ENCODE measurements at regions not wholly inside any gene's neighbourhood (a gene's known extent, or its start where the extent isn't known, plus 50 kb on each side); places are given as distances from the start of the nearest gene placed in this dataset.

- DNase-seq (ENCODE audit: low read depth in 2 of 2): no peak
Measured at GRCh38 chr19:30667227-30667626, 295.0 kb downstream of the ZNF536 start.

DNA sequence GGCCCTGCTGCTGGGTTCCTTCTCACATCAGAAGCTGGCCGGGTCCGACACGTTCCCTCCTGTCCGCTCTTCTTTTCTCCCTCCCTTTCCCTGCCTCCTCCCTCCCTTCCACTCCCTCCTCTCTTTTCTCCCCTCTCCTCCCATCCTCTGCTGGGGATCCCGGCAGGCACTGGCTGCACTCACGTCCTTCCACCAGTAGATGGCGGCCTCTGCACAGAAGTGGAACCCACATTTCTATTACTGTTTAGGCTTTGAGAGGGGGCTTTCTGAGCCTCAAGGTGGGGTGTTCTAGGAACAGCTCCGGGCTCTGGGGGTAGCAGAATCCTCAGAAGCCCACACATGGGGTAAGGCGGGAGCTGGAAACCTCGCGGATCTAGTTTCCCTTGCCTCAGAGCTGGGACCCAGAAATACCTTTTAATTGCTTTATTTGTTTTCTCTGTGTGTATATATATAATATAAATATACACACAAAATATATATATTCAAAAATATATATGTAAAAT is 294.2 kb downstream of the ZNF536 start:
- peak in 1 of 2 donors; percentile 7 for DNase-seq (ENCODE audit: low read depth in 2 of 2)

- DNase-seq (ENCODE audit: low read depth in 2 of 2): no peak
Measured at GRCh38 chr19:30665449-30665848, 293.3 kb downstream of the ZNF536 start.

DNA sequence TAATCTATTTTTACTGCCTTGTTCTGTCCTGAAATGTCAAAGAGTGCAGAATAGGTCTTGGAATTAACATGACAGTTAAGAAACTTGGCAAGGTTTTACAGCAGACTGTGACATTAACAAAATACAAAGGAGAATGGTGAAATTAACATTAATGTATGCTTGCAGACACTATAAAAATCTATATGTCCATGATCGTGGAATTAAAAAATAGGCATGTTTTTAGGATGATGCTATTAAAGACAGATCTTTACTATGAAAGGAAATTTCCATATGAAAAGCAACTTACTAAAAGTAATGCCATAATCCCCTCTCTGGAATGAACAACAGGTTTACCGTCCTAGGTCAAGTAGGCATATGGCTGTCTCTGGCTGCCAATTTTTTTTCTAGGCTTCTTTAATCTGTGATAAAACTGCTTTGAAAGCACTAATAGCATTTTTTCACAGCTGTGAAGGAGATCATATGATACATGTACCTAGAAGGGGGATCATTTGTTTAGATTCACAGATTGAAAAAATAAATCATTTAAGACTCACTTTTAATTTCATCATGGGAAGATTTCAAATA is 291.5 kb downstream of the ZNF536 start:
- DNase-seq (ENCODE audit: low read depth in 2 of 2): no peak

GRCh38 chr19:30662211-30662861 is 290.2 kb downstream of the ZNF536 start:
- DNase-seq (ENCODE audit: low read depth in 2 of 2): no peak

DNA sequence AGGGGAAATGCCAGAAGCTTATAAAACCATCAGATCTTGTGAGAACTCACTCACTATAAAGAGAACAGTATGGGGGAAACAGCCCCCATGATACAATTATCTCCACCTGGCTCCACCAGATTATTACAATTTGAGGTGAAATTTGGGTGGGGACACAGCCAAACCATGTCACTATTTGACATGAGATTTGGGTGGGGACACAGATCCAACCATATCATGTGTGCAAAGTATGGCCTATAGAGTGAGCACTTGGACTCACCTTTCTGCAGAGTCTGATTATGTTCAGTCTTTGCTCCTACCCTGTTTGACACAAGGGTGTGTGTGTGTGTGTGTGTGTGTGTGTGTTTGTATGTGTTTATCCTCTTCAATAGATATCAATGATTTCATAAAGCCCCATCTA is 287.5 kb downstream of the ZNF536 start:
- no peak for DNase-seq (ENCODE audit: low read depth in 2 of 2)

DNA sequence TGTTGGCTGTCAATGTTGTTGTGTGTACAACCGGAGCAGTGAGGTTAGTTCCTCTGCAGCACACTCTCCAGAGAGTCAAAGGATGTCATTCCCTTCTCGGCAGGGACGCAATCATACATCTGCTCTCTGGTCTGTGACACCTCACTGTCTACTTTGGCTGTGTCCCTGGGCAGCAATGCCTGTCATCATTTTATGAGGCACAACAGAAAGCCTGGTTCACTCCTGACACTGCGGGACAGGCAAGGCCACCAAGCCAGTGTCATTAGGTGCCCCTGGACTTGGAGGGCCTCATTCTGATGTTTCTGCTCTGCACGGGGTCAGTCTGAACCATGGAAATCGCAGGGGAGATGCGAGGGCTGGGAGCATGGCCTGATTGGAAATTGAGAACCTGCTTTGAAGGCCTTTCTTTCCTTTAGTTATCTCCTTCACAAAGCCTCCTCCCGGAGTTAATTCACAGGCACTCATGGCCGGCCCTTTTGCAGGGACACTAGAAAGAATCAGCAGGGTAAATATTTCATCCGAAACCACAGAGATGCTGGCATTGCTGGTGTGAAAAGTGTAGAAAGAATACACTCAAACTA is 284.4 kb downstream of the ZNF536 start:
- no peak for DNase-seq (ENCODE audit: low read depth in 2 of 2)

DNA sequence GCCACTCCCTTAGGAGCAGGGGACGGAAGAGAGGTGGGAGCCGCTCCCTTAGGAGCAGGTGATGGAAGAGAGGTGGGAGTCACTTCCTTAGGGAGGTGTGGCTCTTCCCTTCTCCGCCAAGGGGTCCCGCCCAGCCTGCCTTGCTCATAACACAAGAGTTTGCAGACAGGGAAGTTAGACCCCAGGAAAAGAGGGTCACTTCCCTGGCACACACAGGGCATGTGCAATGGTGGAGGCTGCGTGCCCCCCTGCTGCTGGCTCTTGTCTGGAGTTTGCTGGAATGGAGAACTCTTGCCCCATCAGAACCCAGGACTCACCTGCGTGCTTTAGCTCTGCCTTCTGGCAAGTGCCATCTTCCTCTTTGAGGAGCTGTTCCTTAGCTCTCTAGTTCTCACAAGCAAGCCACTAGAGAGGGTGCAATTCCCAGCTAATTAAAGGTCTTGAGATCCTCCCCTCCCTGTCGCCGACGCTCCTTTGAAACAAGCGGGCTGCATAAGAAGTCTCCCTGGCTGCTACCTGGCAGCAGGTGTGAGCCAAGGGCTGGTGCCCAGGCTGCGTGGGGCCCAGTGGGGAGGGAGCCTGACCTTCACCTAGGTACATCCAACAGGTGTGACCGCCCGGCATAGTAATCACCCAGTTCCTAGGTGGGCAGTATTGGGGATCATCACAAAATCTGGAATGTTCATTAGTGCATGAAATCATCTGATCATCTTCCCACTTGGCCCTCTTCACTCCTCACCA is 281.6 kb downstream of the ZNF536 start:
- DNase-seq (ENCODE audit: low read depth in 2 of 2): no peak

DNA sequence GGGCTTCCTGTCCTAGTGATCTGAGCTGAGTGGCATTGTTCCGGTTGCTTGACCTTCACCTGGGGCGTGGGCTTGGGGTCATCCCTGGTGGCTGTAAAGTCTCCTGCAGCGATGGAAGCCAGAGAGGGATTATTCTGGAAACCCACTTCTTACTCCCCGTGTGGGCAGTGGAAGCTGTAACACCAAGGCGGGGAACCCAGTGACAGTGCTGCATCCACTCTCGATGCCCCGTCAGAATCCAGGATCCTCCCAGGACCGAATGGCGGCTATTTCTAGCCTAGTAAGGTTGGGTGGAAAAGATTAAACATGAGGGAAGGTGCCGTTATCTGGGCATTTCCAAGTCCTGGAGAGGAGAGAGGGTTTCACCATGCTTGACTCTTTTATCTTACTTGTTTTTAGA is 280.6 kb downstream of the ZNF536 start:
- DNase-seq (ENCODE audit: low read depth in 2 of 2): no peak

GRCh38 chr19:30651691-30652090 is 279.5 kb downstream of the ZNF536 start:
- no peak for DNase-seq (ENCODE audit: low read depth in 2 of 2)

DNA sequence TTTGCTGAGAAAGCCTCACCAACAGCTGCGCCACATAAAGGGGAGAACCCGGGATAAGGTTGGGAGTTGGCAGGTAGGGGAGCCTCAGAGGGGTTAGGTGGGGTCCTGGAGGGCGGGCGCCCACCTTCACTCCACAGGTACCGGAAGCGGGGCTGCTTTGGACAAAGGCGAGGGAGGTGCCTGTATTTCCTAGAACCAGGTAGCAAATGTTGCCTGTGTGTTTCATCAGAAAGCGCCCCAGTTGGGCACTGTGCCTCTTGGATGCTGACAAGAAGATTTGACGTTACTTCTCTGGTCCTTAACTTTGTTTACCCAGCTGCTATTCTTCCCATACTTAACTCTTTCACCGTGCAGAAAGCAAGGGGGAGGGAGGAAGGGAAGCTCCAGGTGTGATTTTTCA is 278.9 kb downstream of the ZNF536 start:
- DNase-seq (ENCODE audit: low read depth in 2 of 2): no peak

DNA sequence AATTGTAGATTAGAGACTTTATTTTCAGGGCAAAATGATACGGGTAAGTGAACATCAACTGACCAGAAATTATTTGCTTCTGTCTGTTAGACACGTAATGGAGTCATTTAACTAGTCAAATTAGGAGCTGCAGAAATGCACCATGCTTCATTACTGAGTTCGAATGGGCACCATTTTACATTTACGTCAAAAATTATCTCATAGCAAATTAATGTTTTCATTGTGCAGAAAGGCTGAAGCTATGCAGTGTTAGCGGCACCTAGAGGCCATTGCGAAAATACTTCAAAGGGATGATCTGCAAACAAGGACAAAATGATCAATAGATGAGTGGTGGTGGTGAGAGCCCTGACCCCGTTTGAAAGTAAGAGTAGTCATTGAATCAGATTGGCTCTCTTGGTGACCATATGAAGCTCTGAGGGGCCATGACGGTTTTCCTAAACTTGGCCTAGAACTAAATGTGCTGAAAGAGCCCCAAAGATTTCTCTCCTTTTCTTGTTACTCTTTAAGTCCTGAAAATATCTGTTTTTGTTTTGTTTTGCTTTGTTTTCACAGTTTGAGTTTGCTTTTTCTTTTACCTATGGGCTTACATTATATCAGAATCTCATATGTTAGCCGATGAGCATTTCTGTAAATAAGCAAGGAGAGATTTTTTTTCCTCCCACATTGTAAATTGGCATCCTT is 277.9 kb downstream of the ZNF536 start:
- no peak for DNase-seq (ENCODE audit: low read depth in 2 of 2)

GRCh38 chr19:30648866-30649862 is 277.0 kb downstream of the ZNF536 start:
- no peak for DNase-seq (ENCODE audit: low read depth in 2 of 2)

GRCh38 chr19:30647891-30648720 is 275.9 kb downstream of the ZNF536 start:
- DNase-seq (ENCODE audit: low read depth in 2 of 2): no peak

- no peak for DNase-seq (ENCODE audit: low read depth in 2 of 2)
Measured at GRCh38 chr19:30646806-30647205, 274.6 kb downstream of the ZNF536 start.

GRCh38 chr19:30645946-30646577 is 273.9 kb downstream of the ZNF536 start:
- DNase-seq (ENCODE audit: low read depth in 2 of 2): no peak

DNA sequence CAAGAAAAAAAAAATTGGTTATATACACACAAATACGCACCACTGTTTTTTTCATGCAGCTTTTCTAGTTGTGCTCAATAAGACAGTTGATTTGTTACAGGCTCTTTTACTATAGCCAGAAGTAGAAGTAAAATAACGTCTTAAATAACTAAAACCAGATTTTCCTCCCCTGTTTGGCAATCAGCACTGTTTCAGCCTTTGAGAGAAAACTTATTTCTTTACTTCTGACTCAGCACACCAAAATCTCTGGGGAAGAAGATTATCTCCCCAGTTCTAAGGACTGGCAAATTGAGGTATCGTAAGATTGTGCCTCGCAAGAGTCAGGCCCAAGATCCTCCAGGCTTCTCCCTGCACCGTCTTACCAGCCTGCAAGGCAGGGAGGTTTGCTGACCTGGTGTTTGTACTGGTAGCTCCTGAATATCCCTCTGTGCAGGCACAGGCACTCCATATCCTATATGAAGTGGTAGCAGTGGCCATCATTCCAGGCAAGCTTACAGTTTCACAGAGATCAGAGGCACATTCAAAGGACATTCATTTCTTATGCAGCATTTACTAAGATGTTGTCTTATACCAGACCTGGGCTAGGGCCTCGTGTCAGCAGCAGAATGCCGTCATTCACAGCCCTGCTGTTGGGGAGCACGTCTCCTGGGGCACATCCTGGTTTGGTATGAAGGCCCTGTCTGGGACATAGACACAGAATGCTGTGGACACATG is 268.2 kb downstream of the ZNF536 start:
- no peak for DNase-seq (ENCODE audit: low read depth in 2 of 2)

DNA sequence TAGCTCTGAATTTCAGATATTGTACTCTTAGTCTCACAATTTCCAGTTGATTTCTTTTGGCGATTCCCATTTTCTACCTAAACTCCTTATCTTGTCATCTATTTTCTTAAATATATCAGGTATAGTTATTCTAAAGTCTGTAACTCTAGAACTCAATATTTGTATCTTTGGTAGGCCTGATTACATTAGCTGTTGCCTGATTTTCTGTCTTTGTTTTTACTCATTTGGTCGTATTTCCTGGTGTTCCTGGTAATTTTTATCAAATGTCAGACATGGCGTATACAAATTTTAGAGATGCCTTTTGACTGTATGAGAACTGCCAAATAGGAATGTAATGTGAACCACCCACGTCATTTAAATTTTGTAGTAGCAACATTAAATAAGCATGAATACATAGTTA is 266.7 kb downstream of the ZNF536 start:
- no peak for DNase-seq (ENCODE audit: low read depth in 2 of 2)

DNA sequence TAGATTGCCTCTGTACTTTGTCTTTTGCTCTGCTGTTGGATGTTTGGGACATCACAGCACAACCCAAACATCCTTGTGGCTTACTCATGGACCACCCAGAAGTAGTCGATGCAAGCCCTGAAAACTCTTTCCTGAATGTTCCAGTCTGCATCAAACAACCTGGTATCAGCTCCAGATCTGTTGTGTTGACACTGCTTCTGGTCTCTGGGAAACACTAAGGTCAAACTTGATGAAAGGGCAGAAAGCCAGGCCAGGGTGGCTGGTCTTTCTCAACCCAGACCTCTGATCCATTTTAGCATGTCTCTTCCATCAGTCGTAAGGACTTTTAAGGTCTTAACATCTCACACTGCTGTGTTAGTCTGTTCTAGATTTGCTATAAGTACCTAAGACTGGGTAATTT is 265.7 kb downstream of the ZNF536 start:
- DNase-seq (ENCODE audit: low read depth in 2 of 2): no peak

Data from activated CD8-positive, alpha-beta memory T cell treated with anti-CD3 and anti-CD28 coated beads for 4 hours (primary cell).